DOHH2 (cell line): ENCODE measurements at regions not wholly inside any gene's neighbourhood (a gene's known extent, or its start where the extent isn't known, plus 50 kb on each side); places are given as distances from the start of the nearest gene placed in this dataset.

Experiments used
- H3F3A ChIP-seq: fragments of 200-600 bp; sonication (generic), shearing (Covaris generic); 2 replicates; pipeline ENCODE4 v1.6.0; 2016; ENCODE audit warnings: antibody characterized with exemption, mild to moderate bottlenecking; ENCODE audit not compliant: control insufficient read depth, insufficient read depth
- H3K27ac ChIP-seq: fragments of 200-600 bp; sonication (generic); 2 replicates; pipeline ENCODE4 v1.5.1; 2014; ENCODE audit warnings: low read depth, mild to moderate bottlenecking, low read length, moderate library complexity
- H3K27me3 ChIP-seq: fragments of 200-600 bp; sonication (generic); 2 replicates; pipeline ENCODE4 v1.6.1; 2014; ENCODE audit warnings: mild to moderate bottlenecking, low read length, mixed read lengths; ENCODE audit not compliant: control insufficient read depth
- H3K36me3 ChIP-seq: fragments of 200-600 bp; sonication (generic); 2 replicates; pipeline ENCODE4 v1.6.1; 2014; ENCODE audit warnings: mild to moderate bottlenecking, low read length, moderate library complexity, mixed read lengths; ENCODE audit not compliant: control insufficient read depth
- H3K4me1 ChIP-seq: fragments of 200-600 bp; sonication (generic); 2 replicates; pipeline ENCODE4 v1.6.1; 2014; ENCODE audit warnings: mild to moderate bottlenecking, low read length, mixed read lengths; ENCODE audit not compliant: control insufficient read depth
- H3K4me2 ChIP-seq: fragments of 200-600 bp; sonication (generic); 2 replicates; pipeline ENCODE4 v1.6.0; 2014; ENCODE audit warnings: mild to moderate bottlenecking, low read length, moderate library complexity
- H3K4me3 ChIP-seq: fragments of 200-600 bp; sonication (generic); 2 replicates; pipeline ENCODE4 v1.5.1; 2014; ENCODE audit warnings: mild to moderate bottlenecking, low read length, mixed read lengths
- H3K79me2 ChIP-seq: fragments of 200-600 bp; sonication (generic); 2 replicates; pipeline ENCODE4 v1.6.1; 2014; ENCODE audit warnings: mild to moderate bottlenecking, low read length, mixed read lengths; ENCODE audit not compliant: control insufficient read depth
- H3K9me2 ChIP-seq: fragments of 200-600 bp; sonication (generic); replicated peaks from 2 replicates; pipeline ENCODE4 v1.6.1; 2014; ENCODE audit warnings: mild to moderate bottlenecking, low read length, mixed read lengths; ENCODE audit not compliant: control insufficient read depth
- H3K9me3 ChIP-seq: fragments of 200-600 bp; sonication (generic); 2 replicates; pipeline ENCODE4 v1.6.1; 2014; ENCODE audit warnings: antibody characterized with exemption, low read length, mixed read lengths; ENCODE audit not compliant: control insufficient read depth, insufficient read depth
- H4K20me1 ChIP-seq: fragments of 200-600 bp; sonication (generic); 2 replicates; pipeline ENCODE4 v1.6.0; 2014; ENCODE audit warnings: low read depth, mild to moderate bottlenecking, antibody characterized with exemption, low read length, moderate library complexity; ENCODE audit not compliant: control insufficient read depth, insufficient read depth
- CTCF ChIP-seq: fragments of 200-600 bp; sonication (generic); IDR thresholded peaks from one replicate; pipeline ENCODE4 v1.5.1; 2014; ENCODE audit warnings: antibody characterized with exemption, mild to moderate bottlenecking, low read depth, low read length; ENCODE audit not compliant: poor library complexity, severe bottlenecking
- EZH2phosphoT487 ChIP-seq: fragments of 200-600 bp; sonication (generic); IDR thresholded peaks from 2 replicates; pipeline ENCODE4 v1.6.1; 2017; ENCODE audit warnings: borderline replicate concordance, mild to moderate bottlenecking, antibody characterized with exemption, low read length, moderate library complexity, mixed read lengths

GRCh38 chr7:114084002-114084471 is 165.2 kb upstream of the PPP1R3A start:
- Histone ChIP-seq H3K27me3 (peaks cover 19% of the 10 kb centered on the region), H3K4me3 (no peak overlapping the region), H3K9me3 (peaks cover 4% of the 10 kb centered on the region), H3K4me1 (no peaks in the 10 kb centered on the region), H3K36me3 (no peaks in the 10 kb centered on the region), H4K20me1 (no peaks in the 10 kb centered on the region), H3K27ac (no peak overlapping the region), H3K79me2 (no peaks in the 10 kb centered on the region), H3F3A (no peaks in the 10 kb centered on the region), H3K9me2 (no peaks in the 10 kb centered on the region), H3K4me2 (no peak overlapping the region)
- no peak for TF ChIP-seq CTCF
- no peak for TF ChIP-seq EZH2phosphoT487

GRCh38 chr7:114083166-114084001 is 164.6 kb upstream of the PPP1R3A start:
- Histone ChIP-seq H4K20me1 (no peaks in the 10 kb centered on the region), H3F3A (no peaks in the 10 kb centered on the region), H3K9me2 (no peaks in the 10 kb centered on the region), H3K79me2 (no peaks in the 10 kb centered on the region), H3K36me3 (no peaks in the 10 kb centered on the region), H3K4me2 (no peak overlapping the region), H3K9me3 (peaks cover 4% of the 10 kb centered on the region), H3K4me1 (no peaks in the 10 kb centered on the region), H3K27me3 (peaks cover 19% of the 10 kb centered on the region), H3K27ac (no peak overlapping the region), H3K4me3 (no peak overlapping the region)
- TF ChIP-seq CTCF (no peak), EZH2phosphoT487 (no peak)

GRCh38 chr7:114082642-114083165 is 163.9 kb upstream of the PPP1R3A start:
- H3K4me1 ChIP-seq = no peaks in the 10 kb centered on the region
- no peaks in the 10 kb centered on the region for H3K79me2 ChIP-seq
- no peak overlapping the region for H3K27ac ChIP-seq
- TF ChIP-seq CTCF (no peak), EZH2phosphoT487 (no peak)
- no peak overlapping the region for H3K4me3 ChIP-seq
- no peaks in the 10 kb centered on the region for H4K20me1 ChIP-seq
- no peaks in the 10 kb centered on the region for H3F3A ChIP-seq
- peaks cover 19% of the 10 kb centered on the region for H3K27me3 ChIP-seq
- H3K4me2 ChIP-seq = no peak overlapping the region
- peaks cover 4% of the 10 kb centered on the region for H3K9me3 ChIP-seq
- H3K9me2 ChIP-seq = no peaks in the 10 kb centered on the region
- H3K36me3 ChIP-seq = no peaks in the 10 kb centered on the region
